ENCODE measurements at regions not wholly inside any gene's neighbourhood (a gene's known extent, or its start where the extent isn't known, plus 50 kb on each side); places are given as distances from the start of the nearest gene placed in this dataset.

DNA sequence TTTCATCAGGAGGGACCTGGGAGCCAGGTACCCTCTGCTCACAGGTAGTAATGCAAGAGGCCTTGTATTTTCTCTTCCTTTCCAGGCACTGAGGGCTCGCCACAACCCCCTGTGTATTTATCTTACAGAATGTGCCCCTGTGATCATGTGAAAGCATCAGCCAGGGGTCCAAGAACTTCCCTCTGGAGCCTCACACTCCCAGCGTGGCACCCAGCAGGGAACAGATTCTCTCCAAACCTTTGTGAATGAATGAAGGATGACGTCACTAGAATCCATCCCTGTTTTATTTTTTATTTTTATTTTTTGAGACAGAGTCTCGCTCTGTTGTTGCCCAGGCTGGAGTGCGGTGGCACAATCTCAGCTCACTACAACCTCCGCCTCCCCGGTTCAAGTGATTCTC lies 107.3 kb upstream of the IER5L start:
- TF ChIP-seq, protein P1, sequence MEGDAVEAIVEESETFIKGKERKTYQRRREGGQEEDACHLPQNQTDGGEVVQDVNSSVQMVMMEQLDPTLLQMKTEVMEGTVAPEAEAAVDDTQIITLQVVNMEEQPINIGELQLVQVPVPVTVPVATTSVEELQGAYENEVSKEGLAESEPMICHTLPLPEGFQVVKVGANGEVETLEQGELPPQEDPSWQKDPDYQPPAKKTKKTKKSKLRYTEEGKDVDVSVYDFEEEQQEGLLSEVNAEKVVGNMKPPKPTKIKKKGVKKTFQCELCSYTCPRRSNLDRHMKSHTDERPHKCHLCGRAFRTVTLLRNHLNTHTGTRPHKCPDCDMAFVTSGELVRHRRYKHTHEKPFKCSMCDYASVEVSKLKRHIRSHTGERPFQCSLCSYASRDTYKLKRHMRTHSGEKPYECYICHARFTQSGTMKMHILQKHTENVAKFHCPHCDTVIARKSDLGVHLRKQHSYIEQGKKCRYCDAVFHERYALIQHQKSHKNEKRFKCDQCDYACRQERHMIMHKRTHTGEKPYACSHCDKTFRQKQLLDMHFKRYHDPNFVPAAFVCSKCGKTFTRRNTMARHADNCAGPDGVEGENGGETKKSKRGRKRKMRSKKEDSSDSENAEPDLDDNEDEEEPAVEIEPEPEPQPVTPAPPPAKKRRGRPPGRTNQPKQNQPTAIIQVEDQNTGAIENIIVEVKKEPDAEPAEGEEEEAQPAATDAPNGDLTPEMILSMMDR (conservative IDR thresholded peaks at IDR 0.05; ENCODE audit: low read depth, low read length), result no peak
- TF ChIP-seq EZH2 (IDR thresholded peaks at IDR 0.05; ENCODE audit: borderline replicate concordance, low read depth, low read length, poor library complexity, severe bottlenecking), result no peak
